SK-N-SH treated with all-trans-retinoic acid at 6 μM for 48 hours (cell line): ENCODE measurements at regions not wholly inside any gene's neighbourhood (a gene's known extent, or its start where the extent isn't known, plus 50 kb on each side); places are given as distances from the start of the nearest gene placed in this dataset.

ENCODE experiments used
- ATAC-seq: fragments of 200-7000 bp; cut with Tn5 transposase; 3 replicates; pipeline ENCODE4 v1.9.1; 2020; ENCODE audit warnings: mild to moderate bottlenecking, moderate library complexity
- ARNTL ChIP-seq: fragments of 450-650 bp; formaldehyde crosslinking; IDR thresholded peaks from 2 replicates; pipeline ENCODE4 v1.5.0; 2020; ENCODE audit warnings: low read depth, mild to moderate bottlenecking, moderate library complexity, borderline replicate concordance
- BACH2 ChIP-seq: fragments of 250-450 bp; sonication (Bioruptor Pico); IDR thresholded peaks from 2 replicates; pipeline ENCODE4 v1.9.0; 2021; ENCODE audit warnings: mild to moderate bottlenecking, borderline replicate concordance
- CSDC2 ChIP-seq: fragments of 250-450 bp; sonication (Bioruptor Pico); IDR thresholded peaks from 2 replicates; pipeline ENCODE4 v1.5.0; 2020; ENCODE audit warnings: mild to moderate bottlenecking, moderate library complexity
- CSRNP3 ChIP-seq: fragments of 250-450 bp; sonication (Bioruptor Pico); IDR thresholded peaks from 2 replicates; pipeline ENCODE4 v1.5.1; 2021; ENCODE audit warnings: mild to moderate bottlenecking, moderate library complexity
- ESRRG ChIP-seq: fragments of 250-450 bp; sonication (Bioruptor Pico); IDR thresholded peaks from 2 replicates; pipeline ENCODE4 v1.6.1; 2021; ENCODE audit warnings: mild to moderate bottlenecking
- GLIS3 ChIP-seq: fragments of 250-450 bp; sonication (Bioruptor Pico); IDR thresholded peaks from 2 replicates; pipeline ENCODE4 v1.5.0; 2020; ENCODE audit warnings: mild to moderate bottlenecking, moderate library complexity
- OSR1 ChIP-seq: fragments of 250-450 bp; sonication (Bioruptor Pico); IDR thresholded peaks from 2 replicates; pipeline ENCODE4 v1.8.0; 2022; ENCODE audit warnings: moderate library complexity, mild to moderate bottlenecking, inconsistent platforms
- PATZ1 ChIP-seq: fragments of 250-450 bp; sonication (Bioruptor Pico); IDR thresholded peaks from 2 replicates; pipeline ENCODE4 v1.8.0; 2020; ENCODE audit warnings: mild to moderate bottlenecking, moderate library complexity, borderline replicate concordance
- POU6F1 ChIP-seq: fragments of 250-450 bp; sonication (Bioruptor Pico); IDR thresholded peaks from 2 replicates; pipeline ENCODE4 v1.8.0; 2021; ENCODE audit warnings: low read depth, mild to moderate bottlenecking, moderate library complexity, borderline replicate concordance
- PPARA ChIP-seq: fragments of 250-450 bp; sonication (Bioruptor Pico); IDR thresholded peaks from 2 replicates; pipeline ENCODE4 v1.5.0; 2020; ENCODE audit warnings: mild to moderate bottlenecking, borderline replicate concordance
- RARB ChIP-seq: fragments of 250-450 bp; sonication (Bioruptor Pico); IDR thresholded peaks from 2 replicates; pipeline ENCODE4 v1.8.0; 2021; ENCODE audit warnings: mild to moderate bottlenecking, moderate library complexity
- TCF4 ChIP-seq: fragments of 250-450 bp; sonication (Bioruptor Pico); IDR thresholded peaks from 2 replicates; pipeline ENCODE4 v1.8.0; 2021; ENCODE audit warnings: mild to moderate bottlenecking, moderate library complexity, borderline replicate concordance
- TOX ChIP-seq: fragments of 250-450 bp; sonication (Bioruptor Pico); IDR thresholded peaks from 2 replicates; pipeline ENCODE4 v1.8.0; 2021; ENCODE audit warnings: mild to moderate bottlenecking, moderate library complexity, borderline replicate concordance
- ZC3H10 ChIP-seq: fragments of 250-450 bp; sonication (Bioruptor Pico); IDR thresholded peaks from 2 replicates; pipeline ENCODE4 v1.5.1; 2021; ENCODE audit warnings: mild to moderate bottlenecking, moderate library complexity
- ZFP3 ChIP-seq: fragments of 250-450 bp; sonication (Bioruptor Pico); IDR thresholded peaks from 2 replicates; pipeline ENCODE4 v1.5.0; 2020; ENCODE audit warnings: mild to moderate bottlenecking, moderate library complexity
- ZFP30 ChIP-seq: fragments of 450-650 bp; formaldehyde crosslinking; IDR thresholded peaks from 2 replicates; pipeline ENCODE4 v1.5.0; 2022; ENCODE audit warnings: mild to moderate bottlenecking, moderate library complexity
- ZNF565 ChIP-seq: fragments of 450-650 bp; formaldehyde crosslinking; conservative IDR thresholded peaks from 2 replicates; pipeline ENCODE4 v1.5.0; 2020; ENCODE audit warnings: low read depth, mild to moderate bottlenecking, moderate library complexity
- ZNF70 ChIP-seq: fragments of 450-650 bp; formaldehyde crosslinking; IDR thresholded peaks from 2 replicates; pipeline ENCODE4 v1.5.0; 2020; ENCODE audit warnings: mild to moderate bottlenecking, moderate library complexity
- ZNF8 ChIP-seq: fragments of 450-650 bp; formaldehyde crosslinking; IDR thresholded peaks from 2 replicates; pipeline ENCODE4 v1.5.0; 2020; ENCODE audit warnings: mild to moderate bottlenecking, moderate library complexity
- TF ChIP-seq, protein P1 (sequence below): fragments of 250-450 bp; sonication (Bioruptor Pico); IDR thresholded peaks from 2 replicates; pipeline ENCODE4 v1.5.1; 2020; ENCODE audit warnings: low read depth, mild to moderate bottlenecking, moderate library complexity
- TF ChIP-seq, protein P2 (sequence below): fragments of 250-450 bp; sonication (Bioruptor Pico); IDR thresholded peaks from 2 replicates; pipeline ENCODE4 v1.5.0; 2020; ENCODE audit warnings: mild to moderate bottlenecking, moderate library complexity

GRCh38 chr21:14857529-14857928, 207.3 kb downstream of the NRIP1 start:
- ATAC-seq = no peak
- TF ChIP-seq GLIS3 (no peak), ZNF70 (no peak), ZNF565 (no peak), PPARA (no peak), TCF4 (no peak), OSR1 (CRISPR knock-in tag) (no peak), ZNF8 (no peak), ZC3H10 (CRISPR knock-in tag) (no peak)
- TF ChIP-seq, protein P1, sequence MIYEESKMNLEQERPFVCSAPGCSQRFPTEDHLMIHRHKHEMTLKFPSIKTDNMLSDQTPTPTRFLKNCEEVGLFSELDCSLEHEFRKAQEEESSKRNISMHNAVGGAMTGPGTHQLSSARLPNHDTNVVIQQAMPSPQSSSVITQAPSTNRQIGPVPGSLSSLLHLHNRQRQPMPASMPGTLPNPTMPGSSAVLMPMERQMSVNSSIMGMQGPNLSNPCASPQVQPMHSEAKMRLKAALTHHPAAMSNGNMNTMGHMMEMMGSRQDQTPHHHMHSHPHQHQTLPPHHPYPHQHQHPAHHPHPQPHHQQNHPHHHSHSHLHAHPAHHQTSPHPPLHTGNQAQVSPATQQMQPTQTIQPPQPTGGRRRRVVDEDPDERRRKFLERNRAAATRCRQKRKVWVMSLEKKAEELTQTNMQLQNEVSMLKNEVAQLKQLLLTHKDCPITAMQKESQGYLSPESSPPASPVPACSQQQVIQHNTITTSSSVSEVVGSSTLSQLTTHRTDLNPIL = no peak

DNA sequence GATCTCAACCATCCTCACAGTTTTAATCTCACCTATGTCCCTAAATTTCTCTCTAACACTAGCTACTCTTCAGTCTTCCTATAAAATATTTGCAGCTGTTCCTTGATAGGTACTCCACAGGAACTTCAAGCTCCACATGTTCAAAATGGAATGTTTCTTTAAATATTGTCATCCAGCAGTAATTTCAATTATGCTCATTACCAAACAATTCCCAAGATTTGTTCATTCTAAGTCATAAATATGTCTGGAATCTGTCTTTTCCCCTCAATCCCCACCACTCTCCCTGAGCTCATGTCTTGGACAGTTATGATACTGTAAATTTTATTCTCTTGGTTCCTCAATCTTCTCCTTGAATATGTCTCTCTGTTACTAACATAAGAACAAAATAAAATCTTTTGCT, 214.4 kb downstream of the NRIP1 start:
- ATAC-seq = no peak
- TF ChIP-seq TCF4 (no peak), ZNF565 (no peak), CSRNP3 (CRISPR knock-in tag) (no peak), PATZ1 (no peak), ZC3H10 (CRISPR knock-in tag) (no peak), GLIS3 (no peak), BACH2 (CRISPR knock-in tag) (no peak), ZNF8 (no peak), OSR1 (CRISPR knock-in tag) (no peak), PPARA (no peak), RARB (CRISPR knock-in tag) (no peak), ARNTL (CRISPR knock-in tag) (no peak), ESRRG (no peak), CSDC2 (CRISPR knock-in tag) (no peak), ZFP3 (CRISPR knock-in tag) (no peak), ZFP30 (CRISPR knock-in tag) (no peak)
- TF ChIP-seq, protein P2, sequence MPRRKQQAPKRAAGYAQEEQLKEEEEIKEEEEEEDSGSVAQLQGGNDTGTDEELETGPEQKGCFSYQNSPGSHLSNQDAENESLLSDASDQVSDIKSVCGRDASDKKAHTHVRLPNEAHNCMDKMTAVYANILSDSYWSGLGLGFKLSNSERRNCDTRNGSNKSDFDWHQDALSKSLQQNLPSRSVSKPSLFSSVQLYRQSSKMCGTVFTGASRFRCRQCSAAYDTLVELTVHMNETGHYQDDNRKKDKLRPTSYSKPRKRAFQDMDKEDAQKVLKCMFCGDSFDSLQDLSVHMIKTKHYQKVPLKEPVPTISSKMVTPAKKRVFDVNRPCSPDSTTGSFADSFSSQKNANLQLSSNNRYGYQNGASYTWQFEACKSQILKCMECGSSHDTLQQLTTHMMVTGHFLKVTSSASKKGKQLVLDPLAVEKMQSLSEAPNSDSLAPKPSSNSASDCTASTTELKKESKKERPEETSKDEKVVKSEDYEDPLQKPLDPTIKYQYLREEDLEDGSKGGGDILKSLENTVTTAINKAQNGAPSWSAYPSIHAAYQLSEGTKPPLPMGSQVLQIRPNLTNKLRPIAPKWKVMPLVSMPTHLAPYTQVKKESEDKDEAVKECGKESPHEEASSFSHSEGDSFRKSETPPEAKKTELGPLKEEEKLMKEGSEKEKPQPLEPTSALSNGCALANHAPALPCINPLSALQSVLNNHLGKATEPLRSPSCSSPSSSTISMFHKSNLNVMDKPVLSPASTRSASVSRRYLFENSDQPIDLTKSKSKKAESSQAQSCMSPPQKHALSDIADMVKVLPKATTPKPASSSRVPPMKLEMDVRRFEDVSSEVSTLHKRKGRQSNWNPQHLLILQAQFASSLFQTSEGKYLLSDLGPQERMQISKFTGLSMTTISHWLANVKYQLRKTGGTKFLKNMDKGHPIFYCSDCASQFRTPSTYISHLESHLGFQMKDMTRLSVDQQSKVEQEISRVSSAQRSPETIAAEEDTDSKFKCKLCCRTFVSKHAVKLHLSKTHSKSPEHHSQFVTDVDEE (CRISPR knock-in tag) = no peak
- TF ChIP-seq, protein P1 = no peak

- no peak for ATAC-seq
- no peak for TF ChIP-seq ZNF70
- no peak for TF ChIP-seq CSDC2 (CRISPR knock-in tag)
- no peak for TF ChIP-seq OSR1 (CRISPR knock-in tag)
- TF ChIP-seq ARNTL (CRISPR knock-in tag) = no peak
- no peak for TF ChIP-seq ZNF565
- no peak for TF ChIP-seq ESRRG
- TF ChIP-seq ZC3H10 (CRISPR knock-in tag) = no peak
- no peak for TF ChIP-seq TOX (CRISPR knock-in tag)
- TF ChIP-seq PATZ1 = no peak
- TF ChIP-seq CSRNP3 (CRISPR knock-in tag) = no peak
- no peak for TF ChIP-seq RARB (CRISPR knock-in tag)
- TF ChIP-seq, protein P1 = no peak
- TF ChIP-seq POU6F1 (CRISPR knock-in tag) = no peak
- no peak for TF ChIP-seq ZFP30 (CRISPR knock-in tag)
- no peak for TF ChIP-seq BACH2 (CRISPR knock-in tag)
- TF ChIP-seq GLIS3 = no peak
- no peak for TF ChIP-seq TCF4
Measured at GRCh38 chr21:14846621-14847020, 218.2 kb downstream of the NRIP1 start.
